CD4-positive, alpha-beta T cell treated with Interleukin-6 for 4 hours (primary cell): ENCODE measurements at regions not wholly inside any gene's neighbourhood (a gene's known extent, or its start where the extent isn't known, plus 50 kb on each side); places are given as distances from the start of the nearest gene placed in this dataset.
"Not testable (repeated sequence)": the region's sequence is repeated elsewhere in the genome, so short reads cannot be mapped to it uniquely, and the experiment has no call there.

Experiments used
- DNase-seq: peaks from one replicate; pipeline ENCODE4 v3.0.0-alpha.2; 2020; ENCODE audit warnings: mixed read lengths

DNA sequence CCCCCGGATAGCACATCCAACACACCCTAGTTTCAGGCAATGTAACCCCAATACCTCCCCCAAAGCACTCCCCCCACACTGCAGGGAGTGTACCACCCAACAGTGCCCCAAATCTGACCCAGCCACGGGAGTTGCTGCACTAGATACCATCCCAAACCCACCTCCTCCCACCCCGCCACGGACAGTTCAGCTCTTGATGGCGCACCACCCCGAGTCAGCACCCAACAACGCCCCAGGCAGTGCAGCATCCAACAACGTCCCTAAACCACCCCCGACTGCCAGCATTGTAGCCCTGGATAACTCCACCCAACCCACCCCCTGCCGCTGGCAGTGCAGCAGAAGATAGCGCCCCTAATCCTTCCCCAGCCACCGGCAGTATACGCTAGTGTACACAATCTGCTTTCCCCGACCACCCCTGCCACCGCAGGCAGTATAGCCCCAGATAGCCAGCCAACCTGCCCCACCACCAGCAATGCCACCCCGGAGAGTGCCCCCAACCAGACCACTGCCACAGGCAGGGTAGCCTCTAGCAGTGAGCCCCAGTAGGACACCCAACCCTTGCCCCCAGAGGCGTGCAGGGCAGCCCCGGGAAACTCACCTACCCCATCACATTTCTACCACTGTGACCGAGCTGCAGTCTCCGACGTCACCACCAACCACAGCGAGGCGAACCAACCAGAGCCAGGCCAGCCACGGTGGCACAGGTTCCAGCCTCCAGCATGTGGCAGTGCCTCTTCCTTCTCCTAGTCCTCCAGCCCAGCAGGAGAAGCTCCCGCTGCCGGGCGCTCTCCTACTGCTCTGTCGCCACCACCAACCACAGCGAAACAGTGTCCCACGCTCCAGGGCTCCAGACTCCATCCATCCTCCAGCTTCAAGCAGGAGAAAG is 178.1 kb downstream of the POTEB3 start:
- DNase-seq: peak; percentile 1

DNA sequence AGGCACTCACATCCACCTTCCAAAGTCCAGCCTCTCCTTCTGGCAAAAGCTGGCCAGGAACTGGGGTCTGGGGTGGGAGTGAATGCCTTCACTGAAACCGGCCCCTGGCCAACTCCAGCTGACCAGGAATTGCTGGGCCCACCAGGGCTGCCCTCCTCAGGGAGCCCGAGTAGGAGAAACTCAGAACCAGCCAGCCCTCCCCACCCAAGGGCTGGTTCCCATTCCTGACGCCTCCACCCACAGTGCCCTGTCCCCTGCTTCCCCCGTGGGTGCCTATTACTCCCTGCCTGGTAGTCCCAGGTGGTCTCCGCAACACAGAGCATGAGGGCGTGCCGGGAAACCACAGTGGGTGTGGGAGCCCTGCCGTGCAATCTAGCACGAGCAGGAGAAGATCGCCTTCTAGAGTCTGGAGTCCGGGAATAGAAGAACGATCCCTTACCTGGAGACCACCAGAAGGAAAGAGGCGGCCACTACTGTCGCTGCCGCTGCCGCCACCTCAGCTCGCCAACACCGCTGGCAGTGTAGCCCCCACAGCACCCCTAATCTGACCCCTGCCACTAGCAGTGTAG is 178.8 kb downstream of the POTEB3 start:
- DNase-seq: peak; percentile 1

DNA sequence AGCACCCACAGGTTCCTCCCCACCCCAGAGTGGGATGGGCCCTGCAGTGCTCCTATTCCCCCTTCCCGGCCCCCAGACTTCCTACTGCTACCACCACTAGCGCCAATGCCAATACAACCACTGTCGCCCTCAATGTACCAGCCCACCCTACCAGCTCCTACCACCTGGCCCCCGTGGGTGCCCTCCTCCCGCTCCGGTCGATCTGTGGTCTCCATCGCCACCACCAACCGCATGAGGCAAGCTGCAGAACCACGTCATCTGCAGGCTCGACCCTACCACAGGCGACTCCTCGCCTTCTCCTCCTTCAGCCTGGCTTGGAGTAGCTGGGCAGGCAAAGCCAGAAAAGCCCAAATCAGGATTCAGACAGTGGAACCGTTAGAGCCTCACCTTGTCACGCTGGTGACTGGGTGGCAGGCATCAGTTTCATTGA is 179.3 kb downstream of the POTEB3 start:
- peak; percentile 1 for DNase-seq

DNA sequence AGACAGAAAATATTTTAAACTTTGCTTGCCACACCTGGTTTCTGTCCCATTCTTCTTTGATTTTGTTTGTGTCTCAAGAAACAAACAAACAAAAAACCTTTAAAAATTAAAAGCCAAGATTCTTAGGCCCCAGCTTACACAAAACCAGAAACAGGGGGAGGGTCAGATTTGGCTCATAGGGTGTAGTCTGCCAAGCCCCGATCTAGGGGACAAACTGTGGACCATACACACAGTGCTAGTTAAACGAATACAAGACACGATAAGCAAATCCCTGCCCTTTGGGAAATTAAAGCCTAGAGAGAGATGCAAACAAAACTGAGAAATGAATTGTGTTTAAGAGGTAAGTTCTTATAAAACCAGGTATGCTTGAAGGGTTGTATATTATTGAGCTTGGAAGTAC is 181.7 kb downstream of the POTEB3 start:
- DNase-seq: not testable (repeated sequence)

DNA sequence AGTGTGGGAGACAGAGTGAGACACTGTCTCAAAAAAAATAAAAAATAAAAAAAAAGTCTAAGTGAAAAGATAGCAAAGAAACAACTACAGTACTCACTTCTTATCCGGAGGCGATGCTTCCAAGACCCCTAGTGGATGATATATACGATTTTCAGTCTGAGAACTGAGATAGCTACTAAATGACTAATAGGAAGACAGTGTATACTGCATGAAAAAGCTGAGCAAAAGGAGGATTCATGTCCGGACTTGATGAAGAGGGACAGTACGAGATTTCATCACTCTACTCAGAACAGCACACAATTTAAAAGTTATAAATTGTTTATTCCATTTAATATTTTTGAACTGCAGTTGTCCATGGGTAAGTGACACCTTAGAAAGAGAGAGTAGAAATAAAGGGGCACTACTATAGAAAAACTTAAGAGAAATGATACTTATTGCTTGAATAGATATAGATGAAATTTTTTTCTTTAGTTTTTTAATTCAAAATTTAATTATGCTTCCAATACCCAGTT is 190.7 kb downstream of the POTEB3 start:
- DNase-seq: not testable (repeated sequence)
